ENCODE measurements at regions not wholly inside any gene's neighbourhood (a gene's known extent, or its start where the extent isn't known, plus 50 kb on each side); places are given as distances from the start of the nearest gene placed in this dataset.

DNA sequence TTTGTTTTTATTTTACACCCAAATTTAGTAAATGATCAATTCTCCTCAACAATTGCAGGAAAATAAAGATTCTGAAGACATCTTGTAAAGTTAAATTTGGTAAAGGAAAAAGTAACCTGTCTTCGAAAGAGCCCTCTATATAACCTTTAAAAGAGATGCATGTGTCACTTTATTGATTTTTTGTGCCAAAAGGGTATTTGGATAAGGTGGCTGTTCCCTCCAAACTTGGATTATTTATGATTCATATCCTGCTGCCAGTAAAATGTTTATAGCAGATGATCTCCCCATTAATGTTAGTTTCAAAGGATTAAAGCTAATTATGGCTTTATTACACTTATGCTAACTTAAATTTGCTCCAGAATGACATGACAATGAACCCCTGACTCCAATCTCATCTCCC lies 98.8 kb downstream of the DUSP6 start:
- no peak for DNase-seq

DNA sequence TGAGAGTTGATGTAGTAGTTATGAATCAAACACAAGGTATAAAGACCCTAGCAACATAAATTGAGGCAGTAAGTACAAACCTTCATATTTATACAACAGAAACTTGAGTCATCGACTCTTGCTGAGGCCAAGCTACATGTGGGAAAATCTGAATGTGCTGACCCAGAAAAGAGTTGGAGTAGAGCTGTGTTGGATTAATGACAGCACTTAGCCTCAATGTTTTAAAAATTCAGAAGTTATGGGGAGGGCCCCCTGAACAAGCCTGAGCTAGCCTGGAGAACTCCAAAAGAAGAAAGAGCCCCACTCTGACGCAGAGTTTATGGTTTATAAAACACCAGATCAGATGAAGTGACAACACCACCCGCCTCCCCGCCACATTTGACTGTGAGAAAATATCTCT lies 100.0 kb downstream of the DUSP6 start:
- no peak for DNase-seq

DNA sequence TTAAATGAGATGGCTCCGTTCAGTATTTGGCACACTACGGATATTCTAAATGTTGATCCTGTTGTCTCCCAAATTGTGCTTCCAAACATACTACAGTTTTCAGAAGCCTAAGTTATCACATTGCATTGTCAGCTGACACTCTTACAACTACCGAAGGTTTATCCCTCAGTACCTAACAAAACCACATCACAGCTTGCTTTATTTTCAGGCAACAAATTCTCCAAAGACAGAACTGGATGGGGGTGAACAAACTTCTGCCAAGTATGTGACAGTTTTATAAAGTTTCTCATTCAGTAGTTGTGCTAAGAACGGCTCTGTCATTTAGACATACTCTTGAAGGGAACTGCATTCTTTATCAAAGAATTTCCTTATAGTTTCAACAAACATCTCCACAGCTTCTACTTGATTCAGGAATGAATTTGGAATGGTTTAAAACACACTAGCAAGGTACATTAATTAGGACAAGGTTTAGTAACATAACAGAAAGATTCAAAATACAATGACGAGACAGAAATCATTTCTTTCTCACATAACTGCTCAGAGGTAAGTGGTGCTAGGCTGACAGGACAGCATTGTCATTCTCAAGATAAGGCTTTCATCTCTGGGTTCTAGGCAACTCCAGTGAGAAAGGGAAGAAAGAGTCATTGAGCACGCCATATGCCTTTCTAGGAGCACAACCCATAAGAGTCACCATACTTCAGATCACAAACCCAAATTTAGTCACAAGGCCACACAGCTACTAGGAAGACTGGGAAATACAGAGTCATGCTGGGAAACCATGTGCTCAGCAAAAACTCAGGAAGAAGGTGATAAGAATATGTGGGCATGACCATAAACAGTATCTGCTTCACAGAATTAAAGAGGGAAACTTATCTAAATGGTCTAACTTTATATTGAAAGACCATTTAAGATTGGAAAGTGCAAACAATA lies 100.7 kb downstream of the DUSP6 start:
- DNase-seq, result peak; percentile 27

DNA sequence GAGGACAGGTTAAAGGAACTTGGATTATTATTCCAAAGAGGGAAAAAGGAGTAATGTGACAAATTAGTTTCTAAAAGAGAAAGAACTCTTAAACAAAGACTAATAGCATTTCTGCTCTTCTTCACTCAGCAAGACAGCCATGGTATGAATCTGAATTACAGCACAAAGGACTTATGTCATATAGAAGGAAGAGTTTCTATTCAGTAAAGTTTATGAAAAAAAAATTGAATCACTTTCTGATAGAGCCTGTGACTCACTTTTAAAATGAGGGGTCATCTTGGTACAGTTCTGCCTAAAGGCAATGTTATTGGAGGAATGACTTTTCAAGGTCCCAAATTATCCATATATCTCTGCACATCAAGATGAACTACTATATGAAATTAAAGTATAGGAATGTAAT lies 101.7 kb downstream of the DUSP6 start:
- DNase-seq, result no peak

- DNase-seq, result no peak
These were observed 102.1 kb downstream of the DUSP6 start for GRCh38 chr12:89250213-89250612.

DNA sequence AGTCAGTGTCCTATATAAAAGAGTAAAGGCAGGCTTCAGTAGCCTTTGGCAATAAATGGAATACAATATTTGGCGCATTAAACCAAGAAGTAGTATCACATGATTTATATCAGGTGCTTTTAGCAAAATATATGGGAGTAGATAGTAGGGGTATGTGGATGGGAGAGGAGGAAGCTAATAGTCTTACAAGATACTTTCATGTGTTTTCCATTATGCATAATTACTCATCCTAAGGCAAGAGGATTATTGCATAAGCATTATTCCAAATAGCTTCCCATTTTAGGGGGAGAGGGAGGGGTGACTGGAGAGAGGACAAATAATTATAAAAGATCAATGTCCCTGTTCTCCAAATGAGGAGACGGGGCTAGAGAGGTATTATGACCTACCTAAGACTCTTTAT lies 104.3 kb downstream of the DUSP6 start:
- no peak for DNase-seq

DNA sequence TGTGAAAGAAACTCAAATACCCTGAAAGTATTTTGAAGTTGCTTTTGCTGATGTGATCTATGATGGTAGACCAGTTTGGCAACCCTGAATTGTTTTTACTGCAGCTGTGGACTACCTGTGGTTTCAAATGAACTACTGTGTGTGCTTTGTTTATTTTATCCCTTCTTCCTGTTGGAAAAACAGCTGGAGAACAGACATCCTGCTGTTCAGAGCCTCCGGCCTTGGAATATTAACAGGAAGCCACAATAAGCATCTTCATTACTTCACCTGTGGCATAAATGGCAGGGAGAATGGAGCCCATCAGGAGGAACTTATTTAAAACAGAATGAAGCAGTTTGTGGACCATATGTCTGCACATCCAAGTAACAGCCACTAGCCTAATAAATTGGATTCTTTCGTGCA lies 104.8 kb downstream of the DUSP6 start:
- no peak for DNase-seq

- peak; percentile 28 for DNase-seq
These were observed 107.2 kb downstream of the DUSP6 start for GRCh38 chr12:89245090-89245489.

- peak; percentile 27 for DNase-seq
These were observed 107.8 kb downstream of the DUSP6 start for GRCh38 chr12:89244536-89244935.

GRCh38 chr12:89243771-89244170 lies 108.5 kb downstream of the DUSP6 start:
- no peak for DNase-seq

- DNase-seq, result no peak
These were observed 112.8 kb downstream of the DUSP6 start for GRCh38 chr12:89239534-89239933.

GRCh38 chr12:89238593-89238992 lies 113.7 kb downstream of the DUSP6 start:
- no peak for DNase-seq

DNA sequence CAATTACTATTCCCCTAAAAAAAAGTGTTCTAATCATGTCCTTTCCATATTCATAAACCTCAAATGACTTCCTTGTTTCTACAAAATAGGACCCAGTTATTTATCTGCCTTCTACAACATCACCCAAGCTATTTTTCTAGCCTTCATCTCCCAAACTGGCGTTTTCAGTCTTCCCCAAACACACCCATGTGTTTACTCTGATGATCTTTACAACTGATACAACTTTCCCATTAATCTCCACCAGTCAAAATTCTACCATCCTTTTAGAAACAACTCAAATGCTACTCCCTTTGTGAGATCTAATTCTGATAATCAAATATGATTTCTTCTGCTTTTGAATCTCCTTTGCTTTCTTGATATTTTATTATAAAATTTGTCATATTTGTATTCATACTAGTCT lies 114.5 kb downstream of the DUSP6 start:
- DNase-seq, result no peak

DNA sequence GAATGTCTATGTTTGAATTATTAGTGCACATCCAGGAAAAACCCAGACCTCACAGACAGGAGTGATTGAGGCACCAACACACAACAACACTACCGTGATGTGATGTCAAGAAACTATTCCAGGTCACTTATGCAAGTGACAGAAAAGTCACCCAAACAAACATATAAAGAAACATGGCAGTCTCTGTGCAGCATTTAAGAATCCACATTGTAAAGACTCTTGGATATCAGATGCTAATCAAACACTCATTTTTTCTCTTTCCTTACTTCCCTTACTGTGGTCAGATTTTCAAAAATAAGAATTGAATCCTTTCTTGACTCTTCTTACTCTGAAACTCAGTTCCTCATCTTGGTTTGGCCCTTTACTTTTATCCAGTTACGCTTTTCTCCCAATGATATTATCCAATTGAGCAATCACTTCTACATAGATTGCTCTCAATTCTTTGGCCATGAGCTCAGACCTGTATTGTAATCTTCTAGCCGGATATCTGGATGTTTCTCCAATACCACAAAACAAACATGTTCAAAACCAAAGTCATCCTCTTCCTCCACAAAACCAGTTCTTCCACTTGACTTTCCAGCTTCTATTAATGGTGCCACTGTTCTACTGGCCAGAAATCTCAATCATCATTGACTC lies 115.4 kb downstream of the DUSP6 start:
- DNase-seq, result no peak

- DNase-seq, result no peak
These were observed 116.1 kb downstream of the DUSP6 start for GRCh38 chr12:89236237-89236636.

DNA sequence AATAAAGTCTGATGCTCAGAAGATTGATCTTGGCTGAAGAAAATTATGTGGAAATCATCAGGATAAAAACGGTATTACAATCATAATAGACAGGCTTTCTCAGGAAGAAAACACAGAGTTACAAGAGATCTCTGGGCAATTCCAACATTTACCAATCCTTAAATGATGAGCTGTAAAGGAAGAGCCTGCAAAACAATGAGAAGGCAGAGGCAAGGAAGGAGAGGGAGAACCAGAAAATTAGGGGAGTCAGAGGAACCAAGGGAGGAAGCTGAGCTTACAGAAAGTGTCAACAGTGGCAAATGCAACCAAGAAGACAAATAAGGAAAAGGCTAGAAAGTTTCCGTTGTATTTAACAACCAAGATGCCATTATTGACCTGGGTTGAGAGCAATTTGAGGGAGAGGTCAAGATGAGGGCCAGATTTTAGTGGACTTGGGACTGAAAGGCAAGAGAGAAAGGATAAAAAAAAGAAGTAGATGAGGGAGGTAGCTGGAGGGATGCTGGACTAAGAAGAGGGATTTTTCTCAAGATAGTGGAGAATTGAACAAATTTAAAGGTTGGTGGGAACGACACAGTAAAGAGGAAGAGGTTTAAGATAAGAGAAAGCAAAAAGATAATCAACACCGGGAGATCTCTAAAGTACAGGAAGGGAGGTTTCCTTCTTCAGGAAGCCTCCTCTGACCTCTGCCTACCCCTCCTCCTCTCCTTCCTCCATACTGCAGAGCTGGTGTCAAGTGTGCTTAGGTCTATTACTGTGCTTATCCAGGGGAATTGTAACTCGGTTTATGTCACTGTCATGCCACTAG lies 116.9 kb downstream of the DUSP6 start:
- no peak for DNase-seq

- DNase-seq, result no peak
These were observed 117.8 kb downstream of the DUSP6 start for GRCh38 chr12:89234324-89235114.

- no peak for DNase-seq
These were observed 120.6 kb downstream of the DUSP6 start for GRCh38 chr12:89231686-89232085.

GRCh38 chr12:89230376-89231315 lies 121.7 kb downstream of the DUSP6 start:
- DNase-seq, result no peak

DNA sequence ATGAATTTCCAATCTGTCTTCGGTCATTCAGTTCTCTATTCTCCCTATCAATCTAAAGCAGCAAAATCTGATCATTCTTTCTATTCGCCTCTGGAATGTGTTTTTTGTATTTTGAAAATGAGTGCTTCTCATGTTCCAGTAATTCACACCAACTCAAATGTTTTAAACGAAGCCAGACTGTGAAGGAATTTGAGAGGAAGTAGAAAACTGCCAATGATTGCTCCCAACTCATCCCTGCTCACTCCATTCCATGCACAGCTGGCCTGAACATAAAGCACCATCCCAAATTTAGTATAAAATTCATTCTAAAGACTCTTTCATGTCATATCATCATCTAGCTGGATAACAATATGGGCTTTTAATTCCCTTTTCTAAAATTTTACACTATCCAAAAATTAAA lies 123.8 kb downstream of the DUSP6 start:
- no peak for DNase-seq

DNA sequence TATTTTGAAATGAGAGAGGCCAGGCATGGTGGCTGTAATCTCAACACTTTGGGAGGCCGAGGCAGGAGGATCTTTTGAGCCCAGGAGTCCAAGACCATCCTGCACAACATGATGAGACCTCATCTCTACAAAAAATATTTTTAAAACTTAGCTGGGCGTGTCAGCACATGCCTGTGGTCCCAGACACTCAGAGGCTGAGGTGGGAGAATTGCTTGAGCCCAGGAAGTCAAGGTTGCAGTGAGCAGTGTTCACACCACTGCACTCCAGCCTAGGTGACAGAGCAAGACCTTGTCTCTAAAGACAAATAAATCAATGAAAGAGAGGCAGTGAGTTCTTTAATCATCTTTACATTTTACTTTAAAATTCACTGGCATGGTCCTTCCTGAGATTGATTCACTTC lies 124.5 kb downstream of the DUSP6 start:
- no peak for DNase-seq
